H1 (cell line): ENCODE measurements at regions not wholly inside any gene's neighbourhood (a gene's known extent, or its start where the extent isn't known, plus 50 kb on each side); places are given as distances from the start of the nearest gene placed in this dataset.

ENCODE experiments used
- CTCF ChIA-PET: fragments of 300-600 bp; sonication (Branson Sonifier 250); formaldehyde crosslinking; loops from one replicate; lab custom pipeline; 2021; ENCODE audit not compliant: partially characterized antibody; lab: Charles Lee
- POLR2A ChIA-PET: fragments of 300-600 bp; sonication (Branson Sonifier 250); formaldehyde crosslinking; loops from one replicate; lab custom pipeline; 2021; ENCODE audit warnings: inconsistent platforms; ENCODE audit not compliant: partially characterized antibody; lab: Charles Lee
- DNase-seq, 2 experiments: peaks; one replicate each; pipeline versions ENCODE4 v3.0.0 to v3.0.0-alpha.2; 2010 to 2022; ENCODE audit warnings: low spot score in 2 of 2, low read depth in 1 of 2, mixed read lengths in 1 of 2
- FAIRE-seq: peaks from 2 replicates; lab custom pipeline; 2011; peaks lifted over from hg19 to GRCh38; lab: Jason Lieb, UNC
- H2AFZ ChIP-seq: 2 replicates; pipeline ENCODE4 v1.8.1; 2012; ENCODE audit warnings: low read length, inconsistent platforms
- H2AK5ac ChIP-seq: 2 replicates; pipeline ENCODE4 v1.6.1; 2013; ENCODE audit warnings: low read depth, low read length
- H2BK120ac ChIP-seq: replicated peaks from 2 replicates; pipeline ENCODE3; 2013; ENCODE audit warnings: low read depth, low read length, inconsistent platforms
- H2BK12ac ChIP-seq: 2 replicates; pipeline ENCODE4 v1.6.1; 2013; ENCODE audit warnings: low read depth, low read length
- H2BK15ac ChIP-seq: 2 replicates; pipeline ENCODE4 v1.6.1; 2013; ENCODE audit warnings: low read length
- H2BK20ac ChIP-seq: 2 replicates; pipeline ENCODE4 v1.6.1; 2013; ENCODE audit warnings: low read length
- H2BK5ac ChIP-seq: 2 replicates; pipeline ENCODE4 v1.6.1; 2013; ENCODE audit warnings: low read depth, low read length
- H3K14ac ChIP-seq: 2 replicates; pipeline ENCODE4 v1.6.1; 2013; ENCODE audit warnings: inconsistent platforms; ENCODE audit not compliant: insufficient read length
- H3K18ac ChIP-seq: 2 replicates; pipeline ENCODE4 v1.6.1; 2013; ENCODE audit warnings: low read length; ENCODE audit errors: extremely low read depth
- H3K23ac ChIP-seq: 2 replicates; pipeline ENCODE4 v1.6.1; 2013; ENCODE audit warnings: inconsistent platforms; ENCODE audit not compliant: insufficient read length
- H3K23me2 ChIP-seq: 2 replicates; pipeline ENCODE4 v1.6.1; 2013; ENCODE audit warnings: low read depth, low read length
- H3K27ac ChIP-seq: 2 replicates; pipeline ENCODE4 v1.6.1; 2011; ENCODE audit warnings: low read depth, low read length, inconsistent platforms
- H3K27me3 ChIP-seq, 4 experiments: replicated peaks in 1 of 4; 1 replicate in 1 of 4; 2 replicates in 3 of 4; pipeline versions ENCODE4 v1.6.1 to v1.8.1; 2011 to 2013; ENCODE audit warnings: low read length in 3 of 4, mild to moderate bottlenecking in 3 of 4, inconsistent platforms in 2 of 4, mixed read lengths in 2 of 4, moderate library complexity in 1 of 4; ENCODE audit not compliant: control insufficient read depth in 3 of 4, insufficient read depth in 3 of 4; ENCODE audit errors: extremely low read depth in 1 of 4
- H3K36me3 ChIP-seq, 4 experiments: 2 replicates each; pipeline versions ENCODE4 v1.6.1 to v1.8.1; 2011 to 2013; ENCODE audit warnings: mild to moderate bottlenecking in 4 of 4, low read length in 3 of 4, moderate library complexity in 2 of 4, control low read depth in 1 of 4, inconsistent platforms in 1 of 4; ENCODE audit not compliant: insufficient read depth in 4 of 4, control insufficient read depth in 2 of 4
- H3K4ac ChIP-seq: replicated peaks from 2 replicates; pipeline ENCODE3; 2013; ENCODE audit warnings: low read length, low read depth, mixed read lengths, inconsistent platforms; ENCODE audit not compliant: insufficient read length
- H3K4me1 ChIP-seq, 4 experiments: replicated peaks in 1 of 4; 1 replicate in 1 of 4; 2 replicates in 3 of 4; pipeline versions ENCODE4 v1.6.1 to v1.8.1; 2011 to 2013; ENCODE audit warnings: low read length in 3 of 4, inconsistent platforms in 2 of 4, mixed read lengths in 1 of 4; ENCODE audit not compliant: insufficient read depth in 4 of 4, control insufficient read depth in 3 of 4
- H3K4me2 ChIP-seq, 2 experiments: 2 replicates each; pipeline versions ENCODE4 v1.6.1 to v1.8.1; 2011 to 2013; ENCODE audit warnings: low read depth in 2 of 2, low read length in 2 of 2, control low read depth in 1 of 2, inconsistent platforms in 1 of 2, mild to moderate bottlenecking in 1 of 2; ENCODE audit not compliant: insufficient read depth in 1 of 2
- H3K4me3 ChIP-seq, 4 experiments: fragments of 200-600, 300-600 bp in 1 of 4; sonication (generic), shearing (Covaris generic), sonication (Bioruptor Twin) in 1 of 4; 2 replicates each; pipeline versions ENCODE4 v1.5.1 to v1.8.1; 2011 to 2016; ENCODE audit warnings: low read length in 4 of 4, low read depth in 3 of 4, control low read depth in 2 of 4, inconsistent platforms in 2 of 4, mild to moderate bottlenecking in 2 of 4, mixed read lengths in 1 of 4, moderate library complexity in 1 of 4; ENCODE audit not compliant: insufficient read depth in 2 of 4; ENCODE audit errors: extremely low read depth in 1 of 4
- H3K56ac ChIP-seq: replicated peaks from 2 replicates; pipeline ENCODE3; 2013; ENCODE audit warnings: low read depth, mild to moderate bottlenecking, mixed read lengths, low read length, inconsistent platforms; ENCODE audit not compliant: insufficient read length
- H3K79me1 ChIP-seq: 2 replicates; pipeline ENCODE4 v1.6.1; 2013; ENCODE audit warnings: low read depth, low read length, control low read depth
- H3K79me2 ChIP-seq, 2 experiments: 2 replicates each; pipeline versions ENCODE4 v1.6.1 to v1.8.1; 2012 to 2013; ENCODE audit warnings: low read length in 2 of 2, mild to moderate bottlenecking in 2 of 2, inconsistent platforms in 1 of 2; ENCODE audit not compliant: insufficient read depth in 2 of 2, control insufficient read depth in 1 of 2
- H3K9ac ChIP-seq, 4 experiments: replicated peaks in 1 of 4; 1 replicate in 1 of 4; 2 replicates in 3 of 4; pipeline versions ENCODE4 v1.6.1 to v1.8.1; 2011 to 2013; ENCODE audit warnings: low read depth in 3 of 4, low read length in 3 of 4, control low read depth in 2 of 4, mild to moderate bottlenecking in 2 of 4, moderate library complexity in 2 of 4, inconsistent platforms in 1 of 4; ENCODE audit errors: extremely low read depth in 1 of 4
- H3K9me3 ChIP-seq, 2 experiments: 2 replicates each; pipeline versions ENCODE4 v1.6.1 to v1.8.1; 2012 to 2013; ENCODE audit warnings: mild to moderate bottlenecking in 2 of 2, moderate library complexity in 2 of 2, control low read depth in 1 of 2, inconsistent platforms in 1 of 2, low read depth in 1 of 2, low read length in 1 of 2, mixed read lengths in 1 of 2; ENCODE audit not compliant: insufficient read depth in 2 of 2
- H4K20me1 ChIP-seq, 2 experiments: replicated peaks in 1 of 2; 2 replicates each; pipeline versions ENCODE3 to v1.8.1; 2011 to 2013; ENCODE audit warnings: inconsistent platforms in 2 of 2, low read length in 2 of 2, mild to moderate bottlenecking in 1 of 2; ENCODE audit not compliant: insufficient read depth in 2 of 2, control insufficient read depth in 1 of 2
- H4K5ac ChIP-seq: 2 replicates; pipeline ENCODE4 v1.6.1; 2013; ENCODE audit warnings: low read length, low read depth, mixed read lengths, inconsistent platforms; ENCODE audit not compliant: insufficient read length
- H4K8ac ChIP-seq: 2 replicates; pipeline ENCODE4 v1.8.0; 2013; ENCODE audit warnings: mild to moderate bottlenecking, moderate library complexity, low read length, inconsistent platforms; ENCODE audit not compliant: insufficient read depth; ENCODE audit errors: extremely low read depth
- H4K91ac ChIP-seq: replicated peaks from 2 replicates; pipeline ENCODE3; 2013; ENCODE audit warnings: low read length, mixed read lengths, inconsistent platforms; ENCODE audit not compliant: insufficient read length
- HDAC2 ChIP-seq, 2 experiments: fragments of 300-600 bp in 1 of 2; sonication (generic) in 1 of 2; IDR thresholded peaks; 2 replicates each; pipeline ENCODE4 v1.6.1; 2011 to 2012; ENCODE audit warnings: low read depth in 2 of 2, low read length in 2 of 2, mild to moderate bottlenecking in 2 of 2, moderate library complexity in 2 of 2, borderline replicate concordance in 1 of 2, inconsistent platforms in 1 of 2
- KDM4A ChIP-seq: IDR thresholded peaks from one replicate; pipeline ENCODE4 v1.7.1; 2012; ENCODE audit warnings: low read depth, mild to moderate bottlenecking, moderate library complexity, low read length, inconsistent platforms; ENCODE audit not compliant: severe bottlenecking
- RFX5 ChIP-seq: IDR thresholded peaks from 2 replicates; pipeline ENCODE4 v1.6.1; 2011; ENCODE audit warnings: low read depth, low read length, improper control_type of control experiment, borderline replicate concordance
- SIN3A ChIP-seq, 2 experiments: IDR thresholded peaks in 1 of 2; conservative IDR thresholded peaks in 1 of 2; 2 replicates each; pipeline ENCODE4 v1.6.1; 2011 to 2012; ENCODE audit warnings: low read length in 2 of 2, improper control_type of control experiment in 1 of 2, low read depth in 1 of 2, mild to moderate bottlenecking in 1 of 2
- SIX5 ChIP-seq: IDR thresholded peaks from 2 replicates; pipeline ENCODE4 v1.6.1; 2011; ENCODE audit warnings: mild to moderate bottlenecking, low read depth, low read length
- SRF ChIP-seq: IDR thresholded peaks from 2 replicates; pipeline ENCODE4 v1.6.1; 2011; ENCODE audit warnings: mild to moderate bottlenecking, low read depth, low read length, moderate library complexity
- TAF7 ChIP-seq: optimal IDR thresholded peaks from 2 replicates; pipeline ENCODE3; 2011; ENCODE audit warnings: low read depth, mild to moderate bottlenecking, inconsistent platforms, low read length, moderate library complexity, borderline replicate concordance
- TCF12 ChIP-seq: IDR thresholded peaks from 2 replicates; pipeline ENCODE4 v1.6.1; 2011; ENCODE audit warnings: low read depth, mild to moderate bottlenecking, low read length
- WGBS, 2 experiments: shearing (Covaris generic) in 1 of 2; methylation state at CpG; one replicate each; pipeline versions ENCODE4 v1.1.6 to v1.1.7; 2013 to 2015; ENCODE audit warnings: low lambda C conversion rate in 2 of 2, mixed read lengths in 2 of 2, inconsistent platforms in 1 of 2, low coverage in 1 of 2, missing lambda C conversion rate in 1 of 2; ENCODE audit not compliant: insufficient replicate concordance in 2 of 2, insufficient coverage in 1 of 2, insufficient read length in 1 of 2; ENCODE audit errors: extremely low coverage in 1 of 2, missing lambda C conversion rate in 1 of 2; 5-methylcytosine and 5-hydroxymethylcytosine counted together
- TF ChIP-seq, protein P1 (sequence below): IDR thresholded peaks from 2 replicates; pipeline ENCODE4 v1.6.1; 2012; ENCODE audit warnings: inconsistent platforms

- TF ChIP-seq KDM4A (no peak), SIN3A (conservative IDR thresholded peaks at IDR 0.05 in 1 of 2, IDR thresholded peaks at IDR 0.05 in 1 of 2; ENCODE audit: low read depth in 1 of 2, low read length in 2 of 2) (no peak), SIX5 (no peak), RFX5 (no peak), HDAC2 (IDR thresholded peaks at IDR 0.05; ENCODE audit: borderline replicate concordance in 1 of 2, low read depth in 2 of 2, low read length in 2 of 2) (no peak), TCF12 (no peak), SRF (no peak), TAF7 (no peak)
- TF ChIP-seq, protein P1, sequence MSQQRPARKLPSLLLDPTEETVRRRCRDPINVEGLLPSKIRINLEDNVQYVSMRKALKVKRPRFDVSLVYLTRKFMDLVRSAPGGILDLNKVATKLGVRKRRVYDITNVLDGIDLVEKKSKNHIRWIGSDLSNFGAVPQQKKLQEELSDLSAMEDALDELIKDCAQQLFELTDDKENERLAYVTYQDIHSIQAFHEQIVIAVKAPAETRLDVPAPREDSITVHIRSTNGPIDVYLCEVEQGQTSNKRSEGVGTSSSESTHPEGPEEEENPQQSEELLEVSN: no peak
- Histone ChIP-seq H2AFZ (no peak overlapping the region), H3K18ac (no peak overlapping the region), H3K27me3 (no peaks in the 10 kb centered on the region), H3K4ac (no peak overlapping the region), H2BK20ac (no peak overlapping the region), H3K4me1 (no peaks in the 10 kb centered on the region), H3K23me2 (no peaks in the 10 kb centered on the region), H3K9me3 (no peaks in the 10 kb centered on the region), H3K79me1 (no peaks in the 10 kb centered on the region), H3K4me2 (no peak overlapping the region), H4K5ac (no peak overlapping the region), H3K79me2 (no peaks in the 10 kb centered on the region), H3K4me3 (no peak overlapping the region), H4K8ac (no peak overlapping the region), H2BK12ac (no peak overlapping the region), H3K27ac (no peak overlapping the region), H4K91ac (no peak overlapping the region), H3K23ac (no peak overlapping the region), H4K20me1 (no peaks in the 10 kb centered on the region), H2BK120ac (no peak overlapping the region), H3K14ac (no peak overlapping the region), H3K9ac (no peak overlapping the region), H2BK5ac (no peak overlapping the region), H2BK15ac (no peak overlapping the region), H3K56ac (no peak overlapping the region), H3K36me3 (no peaks in the 10 kb centered on the region), H2AK5ac (no peak overlapping the region)
- no peak for DNase-seq
- CTCF ChIA-PET: interaction anchor here (0.8 kb wide), 1 partner anchor 72 kb away, joined by 3 read pairs; no protein-coding TSS in a partner anchor
- POLR2A ChIA-PET: no interaction called here
- FAIRE-seq: no peak
- WGBS, 2 experiments: 86% methylated on average over 2 of the region's 2 CpGs; no CpG with 5 or more reads in 1 of the 2 experiments
Measured at GRCh38 chr14:26190646-26191045, 407.2 kb downstream of the NOVA1 start.
